ENCODE measurements at regions not wholly inside any gene's neighbourhood (a gene's known extent, or its start where the extent isn't known, plus 50 kb on each side); places are given as distances from the start of the nearest gene placed in this dataset.
A peak's percentile ranks its signal among the peaks of the same experiment; 100 is the strongest.

- DNase-seq (ENCODE audit: low read depth) = no peak
These were observed 410.7 kb upstream of the JAG1 start for GRCh38 chr20:11084508-11084907.

GRCh38 chr20:11086970-11087369 lies 413.2 kb upstream of the JAG1 start:
- no peak for DNase-seq (ENCODE audit: low read depth)

- DNase-seq (ENCODE audit: low read depth) = no peak
These were observed 417.0 kb upstream of the JAG1 start for GRCh38 chr20:11090751-11091150.

- peak; percentile 44 for DNase-seq (ENCODE audit: low read depth)
These were observed 417.7 kb upstream of the JAG1 start for GRCh38 chr20:11091511-11091910.

- no peak for DNase-seq (ENCODE audit: low read depth)
These were observed 418.4 kb upstream of the JAG1 start for GRCh38 chr20:11092151-11092550.

GRCh38 chr20:11094196-11094595 lies 420.4 kb upstream of the JAG1 start:
- DNase-seq (ENCODE audit: low read depth) = no peak

- no peak for DNase-seq (ENCODE audit: low read depth)
These were observed 420.9 kb upstream of the JAG1 start for GRCh38 chr20:11094711-11095110.

- DNase-seq (ENCODE audit: low read depth) = no peak
These were observed 425.1 kb upstream of the JAG1 start for GRCh38 chr20:11098888-11099287.

GRCh38 chr20:11101243-11101642 lies 427.4 kb upstream of the JAG1 start:
- peak; percentile 29 for DNase-seq (ENCODE audit: low read depth)

- no peak for DNase-seq (ENCODE audit: low read depth)
These were observed 427.9 kb upstream of the JAG1 start for GRCh38 chr20:11101696-11102095.

GRCh38 chr20:11103866-11104265 lies 430.1 kb upstream of the JAG1 start:
- DNase-seq (ENCODE audit: low read depth) = peak; percentile 18

GRCh38 chr20:11108102-11108810 lies 434.5 kb upstream of the JAG1 start:
- DNase-seq (ENCODE audit: low read depth) = no peak

- DNase-seq (ENCODE audit: low read depth) = no peak
These were observed 436.7 kb upstream of the JAG1 start for GRCh38 chr20:11110535-11110934.

GRCh38 chr20:11111191-11111590 lies 437.4 kb upstream of the JAG1 start:
- DNase-seq (ENCODE audit: low read depth) = no peak

- DNase-seq (ENCODE audit: low read depth) = no peak
These were observed 439.0 kb upstream of the JAG1 start for GRCh38 chr20:11112832-11113231.

- DNase-seq (ENCODE audit: low read depth) = no peak
These were observed 440.6 kb upstream of the JAG1 start for GRCh38 chr20:11114382-11114781.

GRCh38 chr20:11117808-11118528 lies 444.2 kb upstream of the JAG1 start:
- peak; percentile 82 for DNase-seq (ENCODE audit: low read depth)

GRCh38 chr20:11118802-11119380 lies 445.1 kb upstream of the JAG1 start:
- DNase-seq (ENCODE audit: low read depth) = no peak

GRCh38 chr20:11119573-11119972 lies 445.8 kb upstream of the JAG1 start:
- no peak for DNase-seq (ENCODE audit: low read depth)

- DNase-seq (ENCODE audit: low read depth) = no peak
These were observed 446.6 kb upstream of the JAG1 start for GRCh38 chr20:11120431-11120830.

GRCh38 chr20:11124849-11125505 lies 451.2 kb upstream of the JAG1 start:
- peak; percentile 23 for DNase-seq (ENCODE audit: low read depth)

- DNase-seq (ENCODE audit: low read depth) = no peak
These were observed 454.5 kb upstream of the JAG1 start for GRCh38 chr20:11128220-11128718.

- DNase-seq (ENCODE audit: low read depth) = no peak
These were observed 454.9 kb upstream of the JAG1 start for GRCh38 chr20:11128721-11129120.

Measured in stromal cell of bone marrow (primary cell).